Endothelial cell of umbilical vein (primary cell): ENCODE measurements at regions not wholly inside any gene's neighbourhood (a gene's known extent, or its start where the extent isn't known, plus 50 kb on each side); places are given as distances from the start of the nearest gene placed in this dataset.

ENCODE experiments used
- BruUV-seq: library from RNA; stranded (reverse); fragments of 400-500 nt; replicated peaks from 2 replicates; lab custom pipeline; 2021; lab: Mats Ljungman, UMichigan
- CTCF ChIA-PET: fragments of 300-600, 350-600 bp; sonication (Branson Sonifier 250); formaldehyde crosslinking; loops from one replicate; lab custom pipeline; 2021; ENCODE audit warnings: antibody characterized with exemption, inconsistent platforms; lab: Charles Lee
- POLR2A ChIA-PET: fragments of 300-600, 350-600 bp; sonication (Branson Sonifier 250); formaldehyde crosslinking; loops from one replicate; lab custom pipeline; 2021; ENCODE audit warnings: antibody characterized with exemption, inconsistent platforms; lab: Charles Lee
- DNase-seq: peaks from one replicate; pipeline ENCODE4 v3.0.0-alpha.2; 2011; ENCODE audit warnings: low read depth, low spot score
- FAIRE-seq: peaks from 2 replicates; lab custom pipeline; 2011; peaks lifted over from hg19 to GRCh38; lab: Jason Lieb, UNC
- H2AFZ ChIP-seq: 2 replicates; pipeline ENCODE4 v1.6.0; 2012; ENCODE audit warnings: low read depth, low read length, control low read depth, inconsistent platforms
- H3K27ac ChIP-seq: 2 replicates; pipeline ENCODE4 v1.5.1; 2011; ENCODE audit warnings: low read depth, mild to moderate bottlenecking, control low read depth, low read length, moderate library complexity; ENCODE audit not compliant: insufficient read depth
- H3K27me3 ChIP-seq, 2 experiments: 2 replicates each; pipeline versions ENCODE4 v1.6.0 to v1.6.1; 2011; ENCODE audit warnings: low read length in 2 of 2, mixed read lengths in 1 of 2; ENCODE audit not compliant: control insufficient read depth in 2 of 2, insufficient read depth in 2 of 2
- H3K36me3 ChIP-seq, 2 experiments: 2 replicates in 1 of 2; 3 replicates in 1 of 2; pipeline ENCODE4 v1.5.1; 2011; ENCODE audit warnings: low read length in 2 of 2, mild to moderate bottlenecking in 1 of 2, moderate library complexity in 1 of 2; ENCODE audit not compliant: control insufficient read depth in 2 of 2, insufficient read depth in 2 of 2; ENCODE audit errors: extremely low read depth in 1 of 2
- H3K4me1 ChIP-seq: 3 replicates; pipeline ENCODE4 v1.5.1; 2011; ENCODE audit warnings: mild to moderate bottlenecking, low read length; ENCODE audit not compliant: control insufficient read depth, insufficient read depth; ENCODE audit errors: extremely low read depth
- H3K4me2 ChIP-seq: 2 replicates; pipeline ENCODE4 v1.6.1; 2011; ENCODE audit warnings: low read length, control low read depth, mixed read lengths; ENCODE audit not compliant: insufficient read depth
- H3K4me3 ChIP-seq, 3 experiments: fragments of 200-600 bp in 1 of 3; sonication (generic), shearing (Covaris generic) in 1 of 3; replicated peaks in 1 of 3; 2 replicates each; pipeline ENCODE4 v1.5.1; 2011 to 2016; ENCODE audit warnings: control low read depth in 3 of 3, low read length in 3 of 3, mild to moderate bottlenecking in 2 of 3, inconsistent platforms in 1 of 3, low read depth in 1 of 3, moderate library complexity in 1 of 3; ENCODE audit not compliant: insufficient read depth in 1 of 3
- H3K79me2 ChIP-seq: 2 replicates; pipeline ENCODE4 v1.6.0; 2012; ENCODE audit warnings: low read length, inconsistent platforms; ENCODE audit not compliant: control insufficient read depth, insufficient read depth
- H3K9ac ChIP-seq: replicated peaks from 2 replicates; pipeline ENCODE3; 2011; ENCODE audit warnings: low read length, control low read depth; ENCODE audit not compliant: insufficient read depth; ENCODE audit errors: extremely low read depth
- H3K9me1 ChIP-seq: replicated peaks from 3 replicates; pipeline ENCODE4 v1.6.0; 2011; ENCODE audit warnings: mild to moderate bottlenecking, low read length; ENCODE audit not compliant: control insufficient read depth, insufficient read depth; ENCODE audit errors: extremely low read depth
- H3K9me3 ChIP-seq: replicated peaks from 2 replicates; pipeline ENCODE4 v1.5.1; 2012; ENCODE audit warnings: low read length, inconsistent platforms; ENCODE audit not compliant: control insufficient read depth, insufficient read depth
- H4K20me1 ChIP-seq: replicated peaks from 2 replicates; pipeline ENCODE3; 2011; ENCODE audit warnings: mild to moderate bottlenecking, low read length; ENCODE audit not compliant: control insufficient read depth, insufficient read depth; ENCODE audit errors: extremely low read depth
- EZH2 ChIP-seq: IDR thresholded peaks from 2 replicates; pipeline ENCODE4 v1.6.1; 2012; ENCODE audit warnings: borderline replicate concordance, low read depth, mild to moderate bottlenecking, moderate library complexity, low read length, inconsistent platforms; ENCODE audit not compliant: severe bottlenecking
- FOS ChIP-seq: IDR thresholded peaks from 2 replicates; pipeline ENCODE4 v1.6.1; 2011; ENCODE audit warnings: mild to moderate bottlenecking, low read length, moderate library complexity, borderline replicate concordance; ENCODE audit not compliant: insufficient read depth
- GATA2 ChIP-seq: IDR thresholded peaks from 2 replicates; pipeline ENCODE4 v1.7.0; 2011; ENCODE audit warnings: low read depth, mild to moderate bottlenecking, moderate library complexity, mixed read lengths, low read length; ENCODE audit not compliant: insufficient read length, insufficient read depth
- JUN ChIP-seq: IDR thresholded peaks from 2 replicates; pipeline ENCODE4 v1.6.1; 2011; ENCODE audit warnings: borderline replicate concordance, low read depth; ENCODE audit not compliant: insufficient read length, insufficient read depth
- MYC ChIP-seq: IDR thresholded peaks from one replicate; pipeline ENCODE4 v1.6.1; 2011; ENCODE audit warnings: mild to moderate bottlenecking, low read depth, low read length
- POLR2A ChIP-seq: IDR thresholded peaks from 2 replicates; pipeline ENCODE4 v1.6.1; 2012; ENCODE audit warnings: low read depth, mild to moderate bottlenecking, control low read depth, low read length
- POLR2AphosphoS5 ChIP-seq: IDR thresholded peaks from 2 replicates; pipeline ENCODE4 v1.6.1; 2012; ENCODE audit warnings: low read depth, mild to moderate bottlenecking, control low read depth, low read length, moderate library complexity; ENCODE audit not compliant: insufficient read depth
- dilution Hi-C: fragments of 300-500 bp; cut with MboI; formaldehyde crosslinking; loops from one replicate; pipeline ENCODE4 v1.15.0; 2019; ENCODE audit warnings: low sequenced_read_pairs; ENCODE audit not compliant: extremely low pct_ligation_motif_present
- intact Hi-C: fragments of 100-400 bp; cut with micrococcal nuclease; formaldehyde crosslinking; loops from one replicate; pipeline ENCODE4 v1.10.0; 2022
- TF ChIP-seq, protein P1 (sequence below), 2 donors: IDR thresholded peaks; 1 replicate in 1 of 2; 2 replicates in 1 of 2; pipeline ENCODE4 v1.5.1; 2011; ENCODE audit warnings: low read length in 2 of 2, mild to moderate bottlenecking in 2 of 2, moderate library complexity in 2 of 2, control low read depth in 1 of 2, inconsistent platforms in 1 of 2, low read depth in 1 of 2; ENCODE audit not compliant: insufficient read depth in 1 of 2; ENCODE audit errors: extremely low read depth in 1 of 2
- TF ChIP-seq, protein P2 (sequence below): IDR thresholded peaks from 2 replicates; pipeline ENCODE4 v1.6.1; 2011; ENCODE audit not compliant: insufficient read depth, insufficient read length

GRCh38 chr5:130954336-130954735, 210.7 kb downstream of the HINT1 start:
- no peak overlapping the region for H3K9ac ChIP-seq
- no peak overlapping the region for H3K4me2 ChIP-seq
- intact Hi-C loops: no loop called here
- no peak for TF ChIP-seq POLR2AphosphoS5
- TF ChIP-seq JUN: no peak
- no peak for TF ChIP-seq MYC
- TF ChIP-seq, protein P1, sequence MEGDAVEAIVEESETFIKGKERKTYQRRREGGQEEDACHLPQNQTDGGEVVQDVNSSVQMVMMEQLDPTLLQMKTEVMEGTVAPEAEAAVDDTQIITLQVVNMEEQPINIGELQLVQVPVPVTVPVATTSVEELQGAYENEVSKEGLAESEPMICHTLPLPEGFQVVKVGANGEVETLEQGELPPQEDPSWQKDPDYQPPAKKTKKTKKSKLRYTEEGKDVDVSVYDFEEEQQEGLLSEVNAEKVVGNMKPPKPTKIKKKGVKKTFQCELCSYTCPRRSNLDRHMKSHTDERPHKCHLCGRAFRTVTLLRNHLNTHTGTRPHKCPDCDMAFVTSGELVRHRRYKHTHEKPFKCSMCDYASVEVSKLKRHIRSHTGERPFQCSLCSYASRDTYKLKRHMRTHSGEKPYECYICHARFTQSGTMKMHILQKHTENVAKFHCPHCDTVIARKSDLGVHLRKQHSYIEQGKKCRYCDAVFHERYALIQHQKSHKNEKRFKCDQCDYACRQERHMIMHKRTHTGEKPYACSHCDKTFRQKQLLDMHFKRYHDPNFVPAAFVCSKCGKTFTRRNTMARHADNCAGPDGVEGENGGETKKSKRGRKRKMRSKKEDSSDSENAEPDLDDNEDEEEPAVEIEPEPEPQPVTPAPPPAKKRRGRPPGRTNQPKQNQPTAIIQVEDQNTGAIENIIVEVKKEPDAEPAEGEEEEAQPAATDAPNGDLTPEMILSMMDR (IDR thresholded peaks at IDR 0.05; ENCODE audit: extremely low read depth in 1 of 2, insufficient read depth in 1 of 2, low read depth in 1 of 2, low read length in 2 of 2): no peak
- TF ChIP-seq, protein P2, sequence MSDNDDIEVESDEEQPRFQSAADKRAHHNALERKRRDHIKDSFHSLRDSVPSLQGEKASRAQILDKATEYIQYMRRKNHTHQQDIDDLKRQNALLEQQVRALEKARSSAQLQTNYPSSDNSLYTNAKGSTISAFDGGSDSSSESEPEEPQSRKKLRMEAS: no peak
- dilution Hi-C loops: no loop called here
- DNase-seq (no peak), FAIRE-seq (no peak)
- ChIA-PET CTCF (no interaction called here), POLR2A (no interaction called here)
- H3K9me1 ChIP-seq: no peaks in the 10 kb centered on the region
- H3K36me3 ChIP-seq: no peaks in the 10 kb centered on the region
- no TSS peak for BruUV-seq
- H4K20me1 ChIP-seq: no peaks in the 10 kb centered on the region
- H3K4me1 ChIP-seq: no peaks in the 10 kb centered on the region
- no peak overlapping the region for H3K27ac ChIP-seq
- H3K9me3 ChIP-seq: no peaks in the 10 kb centered on the region
- H3K4me3 ChIP-seq: no peak overlapping the region
- no peak overlapping the region for H2AFZ ChIP-seq
- H3K27me3 ChIP-seq: no peaks in the 10 kb centered on the region
- H3K79me2 ChIP-seq: no peaks in the 10 kb centered on the region

GRCh38 chr5:130939059-130939458, 226.0 kb downstream of the HINT1 start:
- Histone ChIP-seq H2AFZ (no peak overlapping the region), H3K27ac (no peak overlapping the region), H3K4me1 (no peaks in the 10 kb centered on the region), H3K9me3 (no peaks in the 10 kb centered on the region), H3K4me3 (no peak overlapping the region), H3K36me3 (no peaks in the 10 kb centered on the region), H3K27me3 (no peaks in the 10 kb centered on the region), H4K20me1 (no peaks in the 10 kb centered on the region), H3K4me2 (no peak overlapping the region), H3K9ac (no peak overlapping the region), H3K79me2 (no peaks in the 10 kb centered on the region), H3K9me1 (no peaks in the 10 kb centered on the region)
- TF ChIP-seq POLR2A (no peak), FOS (no peak), POLR2AphosphoS5 (no peak), GATA2 (no peak), EZH2 (no peak), JUN (no peak), MYC (no peak)
- TF ChIP-seq, protein P2: no peak
- TF ChIP-seq, protein P1 (IDR thresholded peaks at IDR 0.05; ENCODE audit: extremely low read depth in 1 of 2, insufficient read depth in 1 of 2, low read depth in 1 of 2, low read length in 2 of 2): no peak
- ChIA-PET POLR2A (no interaction called here), CTCF (no interaction called here)
- BruUV-seq: no TSS peak
- DNase-seq (no peak), FAIRE-seq (no peak)
- intact Hi-C loops: no loop called here
- dilution Hi-C loops: no loop called here
